HG03521 (cell line): ENCODE measurements at regions not wholly inside any gene's neighbourhood (a gene's known extent, or its start where the extent isn't known, plus 50 kb on each side); places are given as distances from the start of the nearest gene placed in this dataset.

Source experiments
- ATAC-seq: cut with Tn5 transposase; IDR thresholded peaks from one replicate; pipeline ENCODE4 v1.9.1; 2021; ENCODE audit warnings: mild to moderate bottlenecking, moderate library complexity; ENCODE audit not compliant: unreplicated experiment

DNA sequence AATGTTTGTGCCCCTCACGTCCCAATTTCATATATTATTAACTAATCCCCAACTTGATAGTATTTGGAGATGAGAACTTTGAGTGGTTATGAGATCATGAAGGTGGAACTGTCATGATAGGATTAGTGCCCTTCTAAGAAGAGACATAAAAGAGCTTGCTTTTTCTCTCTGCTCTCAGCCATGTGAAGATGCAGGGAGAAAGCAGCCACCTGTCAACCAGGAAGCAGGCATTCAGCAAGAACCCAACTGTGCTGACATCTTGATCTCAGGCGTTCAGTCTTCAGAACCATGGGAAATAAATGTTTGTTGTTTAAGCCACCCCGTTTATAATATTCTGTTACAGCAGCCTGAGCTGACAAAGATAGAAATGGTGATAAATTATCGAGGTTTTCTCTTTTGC lies 278.7 kb upstream of the KCNMB2 start:
- no peak for ATAC-seq

DNA sequence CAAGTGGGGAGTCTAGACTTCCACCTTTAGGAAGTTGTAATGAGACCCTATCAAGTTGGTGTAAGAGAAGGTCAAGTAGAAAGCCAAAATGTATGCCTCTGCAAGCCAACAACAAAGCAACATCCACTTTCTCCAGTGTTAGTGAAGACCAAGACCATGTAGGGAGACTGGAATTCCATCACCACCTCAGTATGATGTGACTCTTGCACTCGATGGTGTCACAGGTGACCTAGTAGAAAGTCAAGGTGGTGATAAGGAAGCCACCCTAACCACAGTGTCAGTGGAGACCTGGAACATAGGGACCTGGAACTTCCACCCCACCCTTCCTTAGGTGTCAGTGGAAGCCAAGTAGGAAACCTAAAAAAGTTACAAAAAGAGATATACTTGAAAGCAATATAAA lies 278.1 kb upstream of the KCNMB2 start:
- ATAC-seq = no peak

- ATAC-seq = no peak
These were observed 276.5 kb upstream of the KCNMB2 start for GRCh38 chr3:178259703-178260102.

GRCh38 chr3:178260887-178261565 lies 275.2 kb upstream of the KCNMB2 start:
- no peak for ATAC-seq

GRCh38 chr3:178263236-178263916 lies 272.9 kb upstream of the KCNMB2 start:
- no peak for ATAC-seq

GRCh38 chr3:178267158-178267844 lies 268.9 kb upstream of the KCNMB2 start:
- no peak for ATAC-seq

DNA sequence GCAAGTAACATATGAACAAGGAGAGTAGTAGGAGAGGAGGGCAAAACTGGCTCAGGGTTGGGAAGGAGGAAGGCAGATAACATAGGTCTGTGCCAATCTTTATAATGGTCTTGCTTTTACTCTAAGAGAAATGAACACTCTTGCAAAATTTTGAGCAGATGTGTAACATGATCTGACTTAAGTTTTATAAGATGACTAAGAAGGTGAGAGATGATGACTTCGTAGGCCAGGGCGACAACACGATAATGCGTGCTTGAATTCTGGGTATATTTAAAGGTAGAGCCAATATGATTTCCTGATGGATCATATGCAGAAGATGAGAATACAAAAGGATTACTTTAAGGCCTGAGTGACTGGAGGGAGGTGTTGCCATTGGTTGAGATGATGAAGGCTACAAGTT lies 265.4 kb upstream of the KCNMB2 start:
- ATAC-seq = no peak

DNA sequence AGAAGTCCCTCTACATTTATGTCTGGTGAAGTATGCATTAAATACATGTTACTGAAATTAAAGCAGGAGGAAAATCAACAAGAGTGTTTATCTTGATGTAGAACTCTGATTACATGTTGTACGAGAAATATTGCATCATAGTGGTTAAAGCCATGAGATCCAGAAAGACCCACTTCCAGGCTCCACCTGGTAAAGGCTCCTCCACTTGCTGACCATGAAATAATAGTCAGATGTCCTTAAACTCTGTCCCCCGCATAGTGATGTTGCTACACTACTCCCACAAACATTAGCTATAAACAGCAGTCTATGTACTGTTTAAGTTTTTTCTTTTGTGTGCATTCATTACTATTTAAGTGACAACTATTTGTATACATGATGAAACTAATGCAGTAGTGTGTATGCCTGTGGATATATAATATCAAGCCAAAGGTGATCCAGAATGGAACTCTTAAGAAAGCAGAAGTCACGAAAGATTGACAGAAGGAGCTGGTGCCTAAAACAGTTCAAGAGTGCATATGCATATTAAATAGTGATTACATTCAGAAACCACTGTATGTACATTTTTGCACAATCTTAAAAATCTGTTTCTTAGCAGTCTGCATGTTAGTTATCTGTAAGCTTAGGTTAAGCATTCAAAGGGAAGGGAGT lies 264.4 kb upstream of the KCNMB2 start:
- ATAC-seq = no peak

DNA sequence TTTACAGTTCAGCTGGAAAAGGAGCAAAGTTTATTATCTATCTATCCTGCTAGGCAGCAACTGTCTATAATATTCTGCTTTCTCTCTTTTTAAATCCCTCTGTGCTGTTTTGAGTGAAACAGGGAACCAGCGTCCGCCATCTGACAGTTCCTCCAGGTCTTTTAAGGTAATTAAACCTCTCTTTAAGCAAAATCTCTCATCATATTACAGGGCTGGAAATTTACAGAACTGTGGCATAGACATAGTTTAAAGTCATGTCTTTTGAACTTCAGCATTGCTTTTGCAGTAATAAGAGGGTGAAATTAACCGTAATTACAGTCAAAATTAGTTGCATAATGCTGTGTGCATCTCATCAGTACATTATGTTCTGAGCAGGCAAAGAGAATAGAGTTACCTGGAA lies 263.4 kb upstream of the KCNMB2 start:
- no peak for ATAC-seq

DNA sequence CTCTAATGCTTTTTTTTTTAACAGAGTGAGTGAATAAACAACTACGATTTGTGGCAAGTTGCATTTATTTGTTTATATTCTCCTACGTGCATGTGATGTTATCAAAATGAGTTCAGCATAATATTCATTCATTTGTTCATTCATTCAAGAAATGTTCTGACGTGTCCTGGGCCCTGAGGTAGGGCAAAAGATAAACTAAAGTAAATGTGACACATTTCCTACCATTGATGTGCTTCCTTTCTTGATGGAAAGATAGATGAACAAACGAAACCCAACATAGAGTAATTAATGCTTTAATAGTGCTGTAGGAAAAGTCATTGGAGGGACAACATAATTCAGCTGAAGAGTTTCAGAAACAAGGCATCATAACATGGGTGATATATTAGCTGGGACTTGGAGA lies 261.5 kb upstream of the KCNMB2 start:
- no peak for ATAC-seq

- no peak for ATAC-seq
These were observed 260.9 kb upstream of the KCNMB2 start for GRCh38 chr3:178275311-178275710.

- ATAC-seq = no peak
These were observed 260.4 kb upstream of the KCNMB2 start for GRCh38 chr3:178275793-178276192.

DNA sequence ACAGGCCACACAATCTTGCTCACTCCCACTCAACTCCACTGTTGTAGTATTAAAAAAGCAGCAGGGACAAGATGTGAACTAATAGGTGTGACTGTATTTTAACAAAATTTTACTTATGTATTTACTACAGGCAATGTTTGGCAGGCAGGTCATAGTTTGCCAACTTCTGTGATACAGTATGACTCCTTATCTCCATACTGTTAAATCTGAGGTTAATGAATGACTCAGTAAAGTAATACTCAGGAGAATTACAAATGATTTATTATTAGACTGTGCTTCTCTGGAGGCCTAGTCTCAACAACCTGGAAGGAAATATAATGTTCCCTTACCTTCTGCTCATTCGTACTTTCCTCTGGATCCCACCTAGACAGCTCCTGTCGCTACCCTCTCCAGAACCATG lies 258.6 kb upstream of the KCNMB2 start:
- no peak for ATAC-seq

- ATAC-seq = no peak
These were observed 252.7 kb upstream of the KCNMB2 start for GRCh38 chr3:178283561-178283960.

- ATAC-seq = no peak
These were observed 252.1 kb upstream of the KCNMB2 start for GRCh38 chr3:178284181-178284580.

- no peak for ATAC-seq
These were observed 248.2 kb upstream of the KCNMB2 start for GRCh38 chr3:178288074-178288473.

DNA sequence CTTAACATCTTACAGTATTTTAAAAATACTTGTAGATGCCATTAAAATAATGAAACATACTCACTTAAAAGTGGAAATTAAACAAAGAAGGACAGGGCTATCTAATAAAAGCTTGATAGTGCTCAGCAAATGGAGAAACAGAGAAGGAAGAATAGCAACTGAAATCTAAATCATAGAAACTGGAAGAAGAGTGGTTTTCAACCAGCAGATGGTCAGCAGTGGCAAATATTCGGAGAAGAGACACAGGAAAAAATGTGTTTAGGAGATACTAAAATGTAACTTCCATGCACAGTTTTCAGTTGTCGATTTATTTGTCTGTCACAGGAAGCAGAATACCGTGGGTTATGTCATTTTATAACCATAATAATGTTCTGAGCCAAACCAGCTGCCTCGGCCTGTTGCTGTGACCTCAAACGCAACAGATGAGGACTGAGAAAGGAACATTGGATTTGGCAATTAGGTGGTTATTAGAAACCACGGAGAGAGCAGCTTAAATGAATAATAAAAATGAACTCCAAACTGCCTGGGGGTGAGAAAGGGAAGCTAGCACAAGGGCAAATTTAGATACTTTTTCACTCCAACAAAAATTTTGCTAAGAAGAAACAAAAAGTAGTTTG lies 246.6 kb upstream of the KCNMB2 start:
- ATAC-seq = no peak

DNA sequence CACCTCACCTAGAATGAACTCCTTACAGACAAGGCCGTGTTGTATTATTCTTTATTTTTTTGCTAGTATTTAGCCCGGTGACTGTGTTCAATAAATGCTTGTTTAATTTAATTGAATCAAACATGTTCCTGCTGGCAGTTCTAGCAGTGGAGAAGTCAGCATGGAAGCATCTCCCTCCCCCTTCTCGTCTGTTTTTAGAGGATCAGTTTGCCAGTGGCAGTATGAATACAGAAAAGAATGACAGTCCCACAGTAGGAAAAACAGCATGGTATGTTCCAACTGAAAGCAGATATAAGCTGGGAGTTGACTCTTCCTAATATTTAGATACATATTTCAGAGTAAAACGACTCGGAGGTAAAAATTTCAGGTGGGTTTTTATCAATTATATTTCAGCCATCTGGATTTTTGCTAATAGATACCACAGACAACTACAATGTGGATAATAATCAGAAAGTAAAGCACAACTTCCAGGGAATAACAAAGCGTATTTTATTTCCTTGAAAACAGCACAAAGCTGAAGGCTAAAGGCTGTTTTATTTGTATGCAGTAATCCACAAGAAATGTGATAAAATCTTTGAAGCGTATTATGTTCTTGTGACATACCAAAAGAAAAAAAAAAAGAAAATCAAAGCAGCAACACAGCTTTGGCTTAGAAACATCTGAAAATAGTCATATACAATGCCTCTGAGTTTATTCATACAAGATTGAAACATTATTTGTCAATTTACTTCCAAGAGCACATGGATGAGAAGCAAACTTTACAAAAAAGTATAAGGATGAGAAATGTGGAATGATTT lies 244.5 kb upstream of the KCNMB2 start:
- no peak for ATAC-seq

DNA sequence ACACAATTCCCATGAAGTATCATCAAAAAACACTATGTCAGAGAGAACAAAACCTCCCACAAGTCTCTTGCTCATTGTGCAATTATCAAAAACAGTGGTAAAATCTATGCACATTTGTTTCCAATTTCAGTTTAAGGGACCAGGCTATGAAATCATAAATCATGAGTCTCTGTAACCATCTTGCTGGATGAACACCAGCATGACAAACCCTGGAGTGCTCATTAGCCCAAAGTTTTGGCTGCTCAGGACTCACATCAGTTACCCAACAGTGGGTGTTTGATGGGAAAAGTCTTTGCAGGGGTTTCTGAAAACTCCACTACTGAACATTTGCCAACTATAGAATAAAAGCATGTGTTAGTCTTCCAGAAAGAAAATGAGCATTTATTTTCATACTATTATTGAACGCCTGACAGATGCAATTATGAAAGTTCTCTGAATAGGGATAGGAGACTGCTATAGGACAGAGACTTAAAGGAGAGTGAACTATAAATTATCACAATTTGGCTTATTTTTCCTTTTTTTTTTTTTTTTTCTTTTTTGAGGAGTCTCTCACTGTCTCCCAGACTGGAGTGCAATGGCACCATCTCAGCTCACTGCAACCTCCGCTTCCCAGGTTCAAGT lies 240.8 kb upstream of the KCNMB2 start:
- ATAC-seq = no peak

- ATAC-seq = no peak
These were observed 239.0 kb upstream of the KCNMB2 start for GRCh38 chr3:178297199-178297598.
